Suprapubic skin (tissue), 4 donors: ENCODE measurements at regions not wholly inside any gene's neighbourhood (a gene's known extent, or its start where the extent isn't known, plus 50 kb on each side); places are given as distances from the start of the nearest gene placed in this dataset.

Experiments
- DNase-seq, 2 donors: peaks; one replicate each; pipeline ENCODE4 v3.0.0-alpha.2; 2019; ENCODE audit warnings: low spot score in 2 of 2
- H3K27ac ChIP-seq: fragments of 200-600 bp; sonication (generic); one replicate; pipeline ENCODE4 v1.5.1; 2019
- H3K27me3 ChIP-seq: fragments of 200-600 bp; sonication (generic); one replicate; pipeline ENCODE4 v1.5.1; 2019
- H3K36me3 ChIP-seq: fragments of 200-600 bp; sonication (generic); one replicate; pipeline ENCODE4 v1.5.1; 2019
- H3K4me1 ChIP-seq: fragments of 200-600 bp; sonication (generic); one replicate; pipeline ENCODE4 v1.5.1; 2019
- H3K4me3 ChIP-seq: fragments of 200-600 bp; sonication (generic); one replicate; pipeline ENCODE4 v1.5.1; 2019; ENCODE audit warnings: mild to moderate bottlenecking
- H3K9me3 ChIP-seq: fragments of 200-600 bp; sonication (generic); one replicate; pipeline ENCODE4 v1.5.1; 2019
- EP300 ChIP-seq: sonication (generic); formaldehyde crosslinking; IDR thresholded peaks from one replicate; pipeline ENCODE4 v1.6.1; 2017; ENCODE audit warnings: antibody characterized with exemption
- POLR2A ChIP-seq, 2 donors: fragments of 450-650 bp; IDR thresholded peaks; one replicate each; pipeline ENCODE4 v1.6.1; 2017; ENCODE audit warnings: antibody characterized with exemption in 2 of 2, mild to moderate bottlenecking in 2 of 2, moderate library complexity in 2 of 2
- POLR2AphosphoS5 ChIP-seq, 3 donors: sonication (generic); formaldehyde crosslinking; IDR thresholded peaks; one replicate each; pipeline ENCODE4 v1.6.1; 2017; ENCODE audit warnings: antibody characterized with exemption in 3 of 3
- WGBS: methylation state at CpG from one replicate; pipeline ENCODE4 v1.1.5; 2018; 5-methylcytosine and 5-hydroxymethylcytosine counted together
- TF ChIP-seq, protein P1 (sequence below), 2 donors: fragments of 200-600 bp in 1 of 2; fragments of 450-650 bp in 1 of 2; sonication (generic) in 1 of 2; IDR thresholded peaks; one replicate each; pipeline ENCODE4 v1.5.1; 2016 to 2019; ENCODE audit warnings: antibody characterized with exemption in 2 of 2, mild to moderate bottlenecking in 1 of 2, moderate library complexity in 1 of 2

DNA sequence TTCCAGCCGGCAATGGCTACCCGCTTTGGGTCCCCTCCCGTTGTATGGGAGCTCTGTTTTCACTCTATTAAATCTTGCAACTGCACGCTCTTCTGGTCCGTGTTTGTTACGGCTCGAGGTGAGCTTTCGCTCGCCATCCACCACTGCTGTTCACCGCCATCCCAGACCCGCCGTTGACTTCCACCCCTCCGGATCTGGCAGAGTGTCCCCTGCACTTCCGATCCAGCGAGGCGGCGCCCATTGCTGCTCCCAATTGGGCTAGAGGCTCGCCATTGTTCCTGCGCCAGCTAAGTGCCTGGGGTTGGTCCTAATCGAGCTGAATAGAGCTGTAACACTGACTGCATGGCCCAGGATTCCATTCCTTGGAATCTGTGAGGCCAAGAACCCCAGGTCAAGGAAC is 359.9 kb downstream of the CTTN start:
- Histone ChIP-seq H3K36me3 (no peaks in the 10 kb centered on the region), H3K4me1 (peaks cover 4% of the 10 kb centered on the region), H3K27ac (no peak overlapping the region), H3K27me3 (peaks cover 17% of the 10 kb centered on the region), H3K9me3 (no peaks in the 10 kb centered on the region), H3K4me3 (no peak overlapping the region)
- 92% methylated on average over 20 of the region's 20 CpGs for WGBS
- no peak for TF ChIP-seq POLR2A (IDR thresholded peaks at IDR 0.05)
- TF ChIP-seq, protein P1, sequence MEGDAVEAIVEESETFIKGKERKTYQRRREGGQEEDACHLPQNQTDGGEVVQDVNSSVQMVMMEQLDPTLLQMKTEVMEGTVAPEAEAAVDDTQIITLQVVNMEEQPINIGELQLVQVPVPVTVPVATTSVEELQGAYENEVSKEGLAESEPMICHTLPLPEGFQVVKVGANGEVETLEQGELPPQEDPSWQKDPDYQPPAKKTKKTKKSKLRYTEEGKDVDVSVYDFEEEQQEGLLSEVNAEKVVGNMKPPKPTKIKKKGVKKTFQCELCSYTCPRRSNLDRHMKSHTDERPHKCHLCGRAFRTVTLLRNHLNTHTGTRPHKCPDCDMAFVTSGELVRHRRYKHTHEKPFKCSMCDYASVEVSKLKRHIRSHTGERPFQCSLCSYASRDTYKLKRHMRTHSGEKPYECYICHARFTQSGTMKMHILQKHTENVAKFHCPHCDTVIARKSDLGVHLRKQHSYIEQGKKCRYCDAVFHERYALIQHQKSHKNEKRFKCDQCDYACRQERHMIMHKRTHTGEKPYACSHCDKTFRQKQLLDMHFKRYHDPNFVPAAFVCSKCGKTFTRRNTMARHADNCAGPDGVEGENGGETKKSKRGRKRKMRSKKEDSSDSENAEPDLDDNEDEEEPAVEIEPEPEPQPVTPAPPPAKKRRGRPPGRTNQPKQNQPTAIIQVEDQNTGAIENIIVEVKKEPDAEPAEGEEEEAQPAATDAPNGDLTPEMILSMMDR (IDR thresholded peaks at IDR 0.05) = no peak
- no peak for TF ChIP-seq POLR2AphosphoS5 (IDR thresholded peaks at IDR 0.05)
- no peak for TF ChIP-seq EP300
- no peak for DNase-seq

DNA sequence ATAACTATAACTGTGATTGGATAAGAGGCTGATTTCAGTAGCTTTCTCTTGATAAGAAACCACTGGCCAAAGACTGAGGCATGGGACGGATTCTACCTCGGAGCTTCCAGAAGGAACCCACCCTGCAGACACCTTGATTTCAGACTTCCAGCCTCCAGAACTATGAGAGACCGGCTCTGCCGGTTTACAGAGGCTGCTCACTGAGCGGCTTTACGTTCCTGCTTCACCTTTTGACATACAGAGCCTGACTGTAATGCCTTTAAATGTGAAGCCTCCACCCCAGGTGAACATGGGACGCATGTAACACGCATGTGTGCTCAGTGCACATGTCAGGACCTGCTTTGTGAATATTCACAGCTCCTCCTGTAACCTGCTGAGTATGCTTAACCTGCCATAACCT is 361.5 kb downstream of the CTTN start:
- H3K27me3 ChIP-seq = peaks cover 17% of the 10 kb centered on the region
- H3K9me3 ChIP-seq = no peaks in the 10 kb centered on the region
- TF ChIP-seq EP300 = no peak
- WGBS = 73% methylated on average over 8 of the region's 8 CpGs
- no peak overlapping the region for H3K27ac ChIP-seq
- H3K36me3 ChIP-seq = no peaks in the 10 kb centered on the region
- no peak for DNase-seq
- no peak overlapping the region for H3K4me3 ChIP-seq
- peaks cover 4% of the 10 kb centered on the region for H3K4me1 ChIP-seq

DNA sequence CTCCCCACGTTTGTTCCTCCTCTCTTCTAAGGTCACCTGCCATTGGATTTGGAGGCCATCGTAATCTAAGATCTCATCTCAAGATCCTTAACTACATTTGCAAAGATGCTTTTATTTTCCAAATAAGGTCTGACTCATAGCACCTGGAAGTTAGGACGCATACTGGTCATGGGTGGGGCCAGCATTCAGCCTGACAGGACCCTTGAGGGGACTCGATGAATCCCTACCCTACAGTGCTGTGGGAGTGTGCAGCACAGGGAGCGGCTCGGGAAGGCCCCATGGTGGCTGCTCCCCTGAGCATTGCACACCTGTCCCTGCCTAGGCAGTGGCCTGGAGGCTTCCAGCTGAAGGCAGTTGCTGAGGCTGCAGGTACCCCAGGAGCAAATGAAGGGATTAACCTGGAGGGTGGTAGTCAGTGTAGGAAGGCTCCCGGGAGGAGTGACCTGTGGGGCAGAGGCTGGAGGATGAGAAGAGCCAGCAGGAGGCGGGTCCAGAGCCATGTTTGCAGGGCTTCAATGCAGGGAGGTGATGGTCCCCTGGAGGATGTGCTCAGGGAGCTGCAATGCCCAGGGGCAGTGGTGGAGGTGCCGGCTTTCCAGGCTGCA is 362.2 kb downstream of the CTTN start:
- H3K27me3 ChIP-seq = peaks cover 16% of the 10 kb centered on the region
- TF ChIP-seq, protein P1 (IDR thresholded peaks at IDR 0.05) = no peak
- TF ChIP-seq EP300 (no peak), POLR2AphosphoS5 (IDR thresholded peaks at IDR 0.05) (no peak)
- peaks cover 4% of the 10 kb centered on the region for H3K4me1 ChIP-seq
- DNase-seq = no peak
- 76% methylated on average over 8 of the region's 9 CpGs for WGBS
- no peaks in the 10 kb centered on the region for H3K36me3 ChIP-seq
- H3K9me3 ChIP-seq = no peaks in the 10 kb centered on the region
- no peak overlapping the region for H3K4me3 ChIP-seq
- H3K27ac ChIP-seq = no peak overlapping the region

DNA sequence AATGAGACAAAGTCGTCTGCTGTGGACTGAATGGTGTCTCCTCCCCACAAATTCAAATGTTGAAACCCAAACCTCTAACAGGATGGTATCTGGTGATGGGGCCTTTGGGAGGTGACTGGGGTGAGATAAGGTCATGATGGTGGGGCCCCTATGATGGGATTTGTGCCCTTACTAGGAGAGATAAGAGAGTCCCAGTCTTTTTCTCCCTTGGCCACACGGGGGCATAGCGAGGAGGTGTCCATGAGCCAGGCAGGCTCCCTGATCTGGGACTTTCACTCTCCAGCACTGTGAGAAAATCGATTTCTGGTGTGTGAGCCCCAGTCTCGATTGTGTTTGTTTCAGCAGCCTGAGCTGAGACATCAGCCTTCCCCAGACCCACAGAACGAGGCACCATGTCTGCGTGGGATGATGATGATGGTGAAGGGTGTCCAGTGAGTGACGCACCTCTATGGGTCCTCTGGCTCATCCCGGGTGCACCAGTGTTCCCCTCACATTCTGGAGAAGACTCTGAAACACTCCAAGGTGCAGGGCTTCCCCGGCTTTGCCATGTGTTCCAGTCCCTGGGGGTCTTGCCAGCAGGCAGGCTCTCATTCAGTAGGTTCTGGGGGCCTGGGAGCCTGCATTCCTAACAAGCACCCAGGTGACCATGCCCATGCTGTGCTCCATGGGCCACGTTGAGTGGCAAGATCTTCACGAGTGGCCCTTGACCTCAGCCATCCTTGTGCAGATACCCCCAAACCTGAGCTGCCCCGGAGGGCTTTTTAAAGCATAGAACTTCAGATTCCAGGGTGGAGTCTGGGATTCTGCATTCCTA is 363.0 kb downstream of the CTTN start:
- DNase-seq = no peak
- Histone ChIP-seq H3K27ac (no peak overlapping the region), H3K4me1 (no peaks in the 10 kb centered on the region), H3K27me3 (peaks cover 8% of the 10 kb centered on the region), H3K36me3 (no peaks in the 10 kb centered on the region), H3K4me3 (no peak overlapping the region), H3K9me3 (no peaks in the 10 kb centered on the region)
- 91% methylated on average over 7 of the region's 13 CpGs for WGBS
- TF ChIP-seq EP300 (no peak), POLR2A (IDR thresholded peaks at IDR 0.05) (no peak), POLR2AphosphoS5 (IDR thresholded peaks at IDR 0.05) (no peak)
- TF ChIP-seq, protein P1 (IDR thresholded peaks at IDR 0.05) = no peak

DNA sequence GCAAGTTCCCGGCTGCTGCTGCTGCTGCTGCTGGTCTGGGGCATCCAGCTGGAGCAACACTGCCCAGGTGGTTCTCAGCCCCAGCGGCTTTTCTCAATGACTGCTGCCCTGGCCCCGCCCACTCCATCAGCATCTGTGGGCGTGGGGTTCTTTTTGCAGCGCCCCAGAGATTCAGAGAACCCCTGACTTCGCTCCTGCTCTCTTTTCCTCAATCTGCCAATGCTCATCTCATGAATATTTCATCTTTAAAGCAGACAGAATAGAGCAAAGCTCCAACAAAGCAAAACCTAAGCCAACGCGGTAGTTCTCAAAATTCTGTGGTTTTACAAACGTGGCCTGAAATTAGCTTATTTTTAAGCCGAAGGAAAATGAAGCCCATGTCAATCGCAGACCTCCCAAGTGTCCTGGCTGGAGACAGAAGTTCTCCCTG is 363.6 kb downstream of the CTTN start:
- 84% methylated on average over 10 of the region's 11 CpGs for WGBS
- no peak overlapping the region for H3K4me3 ChIP-seq
- H3K36me3 ChIP-seq = no peaks in the 10 kb centered on the region
- H3K9me3 ChIP-seq = no peaks in the 10 kb centered on the region
- DNase-seq = no peak
- H3K4me1 ChIP-seq = no peaks in the 10 kb centered on the region
- H3K27ac ChIP-seq = no peak overlapping the region
- peaks cover 7% of the 10 kb centered on the region for H3K27me3 ChIP-seq
- TF ChIP-seq POLR2AphosphoS5 (IDR thresholded peaks at IDR 0.05) = no peak
- TF ChIP-seq, protein P1 (IDR thresholded peaks at IDR 0.05) = no peak
- TF ChIP-seq POLR2A (IDR thresholded peaks at IDR 0.05) = no peak
- TF ChIP-seq EP300 = no peak
